Spleen (tissue), 7 donors: ENCODE measurements at regions not wholly inside any gene's neighbourhood (a gene's known extent, or its start where the extent isn't known, plus 50 kb on each side); places are given as distances from the start of the nearest gene placed in this dataset.
"Not testable (repeated sequence)": the region's sequence is repeated elsewhere in the genome, so short reads cannot be mapped to it uniquely, and the experiment has no call there.

Source experiments
- CTCF ChIP-seq, 11 experiments: fragments of 200-600 bp in 7 of 11; fragments of 450-650 bp in 4 of 11; sonication (generic) in 4 of 11; IDR thresholded peaks in 8 of 11; conservative IDR thresholded peaks in 3 of 11; 1 replicate in 7 of 11; 2 replicates in 4 of 11; pipeline versions ENCODE4 v1.4.0 to v1.8.0; 2016 to 2021; ENCODE audit warnings: antibody characterized with exemption in 11 of 11, inconsistent platforms in 4 of 11, mild to moderate bottlenecking in 1 of 11
- POLR2A ChIP-seq, 3 donors: fragments of 450-650 bp; IDR thresholded peaks; one replicate each; pipeline ENCODE4 v1.5.1; 2017; ENCODE audit warnings: antibody characterized with exemption in 3 of 3, mild to moderate bottlenecking in 1 of 3
- POLR2AphosphoS5 ChIP-seq, 3 donors: sonication (generic); formaldehyde crosslinking; IDR thresholded peaks; one replicate each; pipeline ENCODE4 v1.5.1; 2017; ENCODE audit warnings: antibody characterized with exemption in 3 of 3
- donor health status: DM: no; HTN: no; CAD: no; lungs with moderate emphysema.
- donor health status: DM: no; HTN: no; CAD: no.
- donor health status: DM: no; HTN: no; CAD: no.

GRCh38 chr7:32663805-32664211 is 168.5 kb downstream of the AVL9 start:
- TF ChIP-seq CTCF (IDR thresholded peaks at IDR 0.05 in 8 of 11, conservative IDR thresholded peaks at IDR 0.05 in 3 of 11); POLR2A (IDR thresholded peaks at IDR 0.05); POLR2AphosphoS5 (IDR thresholded peaks at IDR 0.05): not testable (repeated sequence)
